Stimulated activated CD4-positive, alpha-beta T cell treated with anti-CD3 and anti-CD28 coated beads, Interleukin-15, amount 100 ng/mL, for 24 hours (primary cell): ENCODE measurements at regions not wholly inside any gene's neighbourhood (a gene's known extent, or its start where the extent isn't known, plus 50 kb on each side); places are given as distances from the start of the nearest gene placed in this dataset.

Source experiments
- DNase-seq: peaks from one replicate; pipeline ENCODE4 v3.0.0-alpha.2; 2020

DNA sequence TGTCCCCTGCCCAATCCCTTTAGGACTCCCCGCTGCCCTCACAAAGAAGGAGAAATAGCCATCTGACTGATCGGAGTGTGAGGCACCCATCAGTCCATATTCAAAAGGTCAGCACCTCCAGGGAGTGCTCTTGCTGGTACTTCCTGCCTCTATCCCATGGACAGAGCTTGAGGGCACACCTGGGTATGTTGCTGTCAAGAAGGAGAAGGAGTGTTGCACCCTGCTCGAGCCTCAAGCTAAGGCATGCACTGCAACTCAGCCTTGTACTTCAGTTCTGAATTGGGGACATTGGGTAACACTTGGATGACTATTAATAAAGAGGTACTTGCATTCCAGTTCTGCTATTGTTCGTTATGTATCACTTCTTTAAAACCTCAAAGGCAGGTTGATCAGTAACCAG, 190.3 kb upstream of the ZC3H12A start:
- DNase-seq: no peak

DNA sequence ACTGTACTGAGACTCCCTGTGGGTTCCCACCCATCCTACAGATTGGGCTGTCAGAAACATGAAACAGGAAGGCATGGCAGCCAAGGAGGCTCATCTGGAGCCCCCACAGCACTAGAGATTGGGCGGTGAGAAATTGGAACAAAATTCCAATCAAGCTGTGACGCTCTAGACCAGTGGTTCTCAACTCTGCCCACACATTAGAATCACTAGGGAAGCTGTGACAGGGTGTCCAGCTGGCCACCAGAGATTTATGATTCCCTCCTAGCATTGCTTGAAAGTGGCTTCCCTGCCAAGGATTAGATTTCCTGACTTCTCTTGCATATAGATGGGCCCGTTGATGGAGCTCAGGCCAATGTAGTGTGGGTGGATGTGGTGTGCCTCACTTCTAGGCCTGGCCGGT, 187.5 kb upstream of the ZC3H12A start:
- DNase-seq: no peak

DNA sequence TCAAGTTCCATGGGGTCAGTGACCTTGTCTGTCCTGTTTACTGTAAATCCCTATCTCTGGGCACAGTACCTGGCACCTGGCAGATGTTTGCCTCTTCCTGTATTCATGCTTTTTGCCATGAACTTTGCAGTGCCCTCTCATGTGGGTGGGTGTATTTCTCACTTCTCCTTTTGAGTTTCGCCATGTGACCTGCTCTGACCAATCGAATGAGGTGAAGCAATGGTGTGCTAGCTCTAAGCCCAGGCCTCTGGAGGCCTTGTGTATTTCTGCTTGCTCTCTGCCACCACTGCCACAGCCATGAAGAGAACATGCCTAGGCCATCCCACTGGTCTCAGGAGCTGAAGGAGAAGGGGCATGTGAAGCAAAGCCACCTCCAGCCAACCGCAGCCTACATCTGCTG, 185.5 kb upstream of the ZC3H12A start:
- peak; percentile 9 for DNase-seq

DNA sequence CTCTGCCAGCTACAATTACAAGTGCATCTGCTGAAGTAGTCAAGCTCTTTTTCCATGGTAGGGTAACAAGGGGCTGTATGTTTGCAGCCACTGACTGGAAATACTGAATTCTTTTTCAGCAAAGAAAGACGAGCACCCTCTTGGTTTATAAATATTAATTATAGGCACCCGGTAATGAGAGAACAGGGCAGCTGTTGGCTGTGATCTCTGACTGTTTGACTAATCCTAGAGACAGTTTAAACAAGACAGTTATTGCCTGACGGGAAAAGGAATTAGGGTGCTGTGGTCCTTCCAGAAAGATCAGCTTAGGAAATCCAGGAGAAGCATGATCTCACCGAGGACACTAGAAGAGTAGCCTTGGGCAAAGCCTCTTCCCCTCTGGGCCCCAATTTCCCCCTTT, 183.7 kb upstream of the ZC3H12A start:
- DNase-seq: no peak

DNA sequence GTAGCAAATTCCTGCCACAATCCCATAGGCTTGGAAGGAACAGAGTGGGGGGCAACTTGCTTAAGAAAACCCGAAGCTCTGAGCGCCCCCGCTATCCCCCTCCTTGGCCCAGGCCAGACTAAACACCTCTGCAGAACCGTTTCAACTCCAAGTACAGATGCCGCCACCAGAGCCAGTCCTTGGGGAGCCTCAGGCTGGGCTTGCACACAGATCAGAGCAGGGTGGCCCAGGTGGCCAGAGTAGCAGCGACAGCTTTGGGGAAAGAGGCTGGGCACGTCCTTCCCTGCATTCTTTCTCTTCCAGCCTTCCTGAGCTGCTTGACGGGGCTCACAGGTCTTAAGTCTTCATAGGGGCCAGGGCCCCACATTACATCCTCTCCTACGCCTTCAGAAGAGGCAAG, 181.6 kb upstream of the ZC3H12A start:
- DNase-seq: no peak

DNA sequence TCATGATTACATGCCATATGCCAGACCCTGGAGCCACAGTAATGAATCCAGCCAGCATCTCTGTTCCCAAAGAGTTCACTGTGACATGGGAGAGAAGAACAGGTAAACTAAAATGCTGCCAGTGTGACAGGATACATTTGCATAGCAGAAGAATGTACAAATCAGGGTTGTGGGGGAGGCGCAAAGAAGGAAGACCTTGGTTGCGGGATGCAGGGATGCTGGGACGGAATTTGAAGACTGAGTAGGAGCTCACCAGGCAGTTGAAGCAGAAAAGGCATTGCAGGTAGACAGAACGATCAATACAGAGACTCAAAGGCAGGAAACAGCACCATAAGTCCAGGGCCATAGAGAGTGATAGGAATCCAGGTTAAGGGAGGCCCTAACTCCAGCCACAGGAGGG, 180.3 kb upstream of the ZC3H12A start:
- no peak for DNase-seq

DNA sequence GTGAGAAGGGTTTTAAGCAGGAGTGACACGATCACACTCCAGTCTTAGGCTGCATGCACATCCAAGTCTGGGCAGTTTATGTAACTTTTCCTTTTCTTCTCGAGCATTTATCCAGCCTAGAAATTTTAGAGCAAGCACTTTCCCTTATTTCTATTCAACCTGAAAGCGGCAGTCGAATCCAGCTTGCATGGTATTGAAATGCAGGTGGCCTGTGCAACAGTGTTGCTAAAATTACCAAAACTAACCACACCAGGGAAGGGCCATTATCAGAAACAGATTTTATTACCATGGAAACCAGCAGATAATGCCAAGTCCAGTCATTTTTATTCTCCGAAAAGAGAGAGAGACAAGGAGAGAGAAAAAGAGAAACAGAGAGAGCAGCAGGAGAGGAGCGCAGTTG, 179.9 kb upstream of the ZC3H12A start:
- DNase-seq: no peak

DNA sequence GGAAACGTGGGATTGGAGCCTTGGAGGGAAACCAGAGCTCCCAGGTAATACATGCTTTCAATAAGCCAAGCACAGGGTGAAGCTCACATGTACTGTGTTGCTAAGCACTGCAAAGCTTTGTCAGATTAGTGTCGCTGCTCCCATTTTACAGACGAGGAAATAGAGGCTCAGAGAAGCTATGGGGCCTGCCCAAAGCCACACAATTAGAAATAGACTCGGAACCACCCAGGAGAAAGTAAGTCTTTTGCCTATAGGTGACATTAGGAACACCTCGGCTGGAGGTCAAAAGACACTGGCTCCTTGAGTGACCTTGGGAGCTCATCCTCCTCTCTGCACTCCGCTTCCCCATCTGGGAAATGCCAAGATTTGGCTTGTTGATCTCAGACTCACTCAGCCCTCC, 175.6 kb upstream of the ZC3H12A start:
- DNase-seq: no peak

DNA sequence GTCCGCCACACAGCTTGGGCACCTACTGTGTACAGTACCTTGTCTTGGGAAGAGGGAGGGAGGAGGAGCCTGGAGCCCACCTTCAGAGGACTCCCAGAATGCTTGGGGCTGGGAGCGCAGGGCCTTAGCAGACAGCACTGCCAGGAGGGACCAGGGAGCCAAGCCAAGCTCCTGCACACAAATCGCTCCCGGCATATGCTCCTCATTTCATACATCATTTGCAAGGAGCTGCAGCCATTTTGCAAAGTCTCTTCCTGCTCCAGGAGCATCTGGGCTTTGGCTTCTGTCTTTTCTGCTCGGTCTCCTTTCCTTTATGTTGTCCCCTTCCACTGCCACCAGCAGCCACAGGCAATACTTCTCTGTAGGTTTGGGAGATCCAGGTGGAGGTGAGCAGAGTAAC, 175.2 kb upstream of the ZC3H12A start:
- DNase-seq: no peak

DNA sequence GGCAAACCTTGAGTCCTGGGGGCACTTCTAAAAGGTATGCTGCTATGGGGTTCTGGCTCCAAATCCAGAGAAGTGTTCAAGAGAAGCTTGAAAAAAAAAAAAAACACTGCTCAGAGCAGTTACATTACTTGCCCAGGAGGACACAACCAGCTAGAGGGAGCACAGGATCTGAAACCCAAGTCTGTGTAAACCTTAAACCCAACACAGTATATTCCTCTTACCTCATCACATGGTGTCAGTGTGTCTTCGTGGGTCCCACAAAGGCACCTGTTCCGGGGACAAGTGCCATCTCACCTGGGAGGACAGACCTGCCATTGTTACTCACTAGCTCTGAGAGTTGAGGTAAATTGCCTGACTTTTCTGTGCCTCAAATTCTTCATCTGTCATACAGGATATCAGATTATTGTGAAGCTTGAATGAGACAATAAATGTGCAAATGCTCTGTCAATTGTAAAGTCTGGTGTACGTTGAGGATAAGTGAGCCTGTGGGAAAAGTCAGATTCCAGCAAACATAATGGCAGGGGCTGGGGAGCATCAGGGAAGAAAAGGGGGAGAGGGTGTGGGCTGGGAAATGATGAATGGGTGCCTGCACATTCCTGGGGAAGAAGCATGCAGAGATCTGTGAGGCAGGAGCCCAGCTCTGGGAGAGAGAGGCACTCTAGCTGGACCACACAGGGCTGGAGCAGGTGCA, 170.4 kb upstream of the ZC3H12A start:
- no peak for DNase-seq

DNA sequence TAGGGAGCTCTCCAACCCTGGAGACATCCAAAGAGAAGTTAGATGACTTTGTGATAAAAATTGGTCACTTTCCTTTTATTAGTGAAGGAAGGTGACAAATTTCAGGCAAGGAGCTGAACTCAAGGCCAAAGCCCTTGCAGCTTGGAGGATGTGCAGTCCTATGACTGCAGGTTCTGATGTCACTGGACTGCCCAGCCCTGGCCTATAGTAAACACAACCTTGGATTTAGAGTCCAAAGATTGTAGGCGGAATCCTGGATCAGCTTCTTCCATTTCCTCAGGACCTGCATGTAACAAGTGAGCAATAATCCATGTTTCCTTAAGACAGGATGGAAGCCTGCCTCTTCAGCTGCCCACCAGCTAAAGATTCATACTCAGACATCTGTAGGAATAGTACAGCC, 169.3 kb upstream of the ZC3H12A start:
- DNase-seq: no peak

DNA sequence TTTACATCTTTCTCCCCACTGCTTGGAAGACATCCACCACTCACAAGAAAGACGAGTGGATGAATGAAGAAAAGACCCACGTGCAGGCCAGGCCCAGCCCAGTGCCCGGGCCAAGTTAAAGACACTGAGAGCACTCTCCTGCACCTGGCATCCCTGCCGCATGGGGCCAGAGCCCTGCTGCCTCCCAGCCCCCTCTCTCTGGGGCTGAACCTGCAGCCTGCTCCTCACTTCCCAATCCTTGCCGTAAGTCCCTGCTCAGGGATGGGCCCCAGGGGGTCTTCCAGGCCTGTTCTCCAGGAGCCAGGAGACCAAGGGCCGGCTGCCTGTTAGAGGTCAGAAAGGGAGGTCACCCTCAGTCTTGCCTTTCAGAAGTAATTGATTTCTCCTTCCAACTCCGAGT, 168.5 kb upstream of the ZC3H12A start:
- DNase-seq: no peak

DNA sequence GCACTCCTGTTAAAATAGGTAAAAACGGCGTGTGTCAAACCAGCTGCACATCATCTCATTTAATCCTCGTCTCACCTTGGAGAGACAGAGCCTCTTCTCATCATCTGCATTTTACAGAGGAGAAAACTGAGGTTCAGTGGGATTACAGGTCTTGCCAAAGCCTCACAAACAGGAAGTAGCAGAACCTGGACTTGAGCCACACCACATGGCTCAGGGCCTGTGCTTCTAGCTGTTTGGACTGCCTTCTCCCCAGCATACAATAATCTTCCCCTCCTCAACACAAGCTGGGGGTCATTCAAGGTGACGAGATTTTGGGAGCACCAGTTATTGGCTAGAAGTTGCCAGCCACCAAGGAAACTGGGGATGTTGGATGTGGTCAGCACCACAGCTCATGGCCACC, 167.9 kb upstream of the ZC3H12A start:
- DNase-seq: no peak

DNA sequence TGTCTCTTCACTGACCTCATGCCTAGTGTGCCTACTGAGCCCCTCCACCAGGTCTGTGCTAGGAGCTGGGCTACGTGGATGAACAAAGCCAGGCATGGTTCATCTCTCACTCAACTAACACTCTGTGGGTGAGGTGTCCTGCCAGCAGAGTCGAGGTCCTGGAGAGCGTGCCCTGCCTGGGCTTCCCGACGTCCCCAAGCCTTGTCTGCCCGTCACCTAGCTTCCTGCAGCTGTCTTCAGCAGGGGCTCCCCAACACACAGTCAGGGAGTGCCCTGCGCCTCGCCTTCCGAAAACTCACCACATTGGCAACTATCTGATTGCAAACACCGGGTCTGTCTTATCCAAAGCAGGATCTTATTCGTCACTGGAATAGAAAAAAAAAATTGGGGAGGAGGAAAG, 167.5 kb upstream of the ZC3H12A start:
- no peak for DNase-seq

DNA sequence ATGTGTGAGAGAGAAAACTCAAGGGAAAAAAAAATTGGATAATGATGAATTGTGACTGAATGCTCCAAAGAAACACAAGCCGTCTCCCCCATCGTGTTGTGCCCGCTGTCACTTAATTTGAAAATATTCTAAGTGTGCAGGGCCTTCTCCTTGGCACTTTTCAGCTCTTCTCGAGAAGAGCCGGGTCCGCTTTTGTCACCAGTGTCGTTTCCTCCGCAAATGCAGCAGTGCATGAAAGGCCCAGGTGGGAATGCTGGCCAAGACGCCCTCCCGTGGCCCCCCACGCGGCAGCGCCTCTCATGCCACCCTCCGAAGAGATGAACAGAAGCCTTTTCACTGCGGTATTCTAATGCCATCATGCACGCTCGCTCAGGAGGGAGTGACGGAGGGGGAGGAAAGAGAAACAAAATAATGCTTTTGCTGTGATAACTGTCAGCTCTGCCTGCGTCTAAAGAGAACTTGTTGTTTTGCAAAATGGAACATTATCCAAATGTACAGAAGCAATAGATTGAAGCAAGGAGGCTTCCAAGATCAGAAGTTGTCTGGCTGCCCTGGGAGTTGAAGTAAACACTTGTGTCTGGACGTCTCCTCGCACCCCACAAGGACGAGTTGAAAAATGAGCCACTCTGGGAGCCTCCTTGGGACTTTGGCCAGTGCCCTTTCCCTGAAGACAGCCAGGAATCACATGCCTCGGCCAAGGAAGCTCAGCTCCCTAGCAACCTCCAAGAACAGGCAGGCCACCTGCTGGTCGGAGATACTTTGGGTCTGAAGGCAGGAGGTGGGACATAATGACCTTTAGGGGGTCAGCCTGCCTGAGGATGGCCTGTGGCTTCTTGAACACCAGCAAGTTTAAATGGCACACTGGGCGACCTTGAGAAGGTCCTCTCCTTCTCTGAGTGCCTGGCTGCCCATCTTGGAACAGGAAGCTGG, 166.1 kb upstream of the ZC3H12A start:
- no peak for DNase-seq

DNA sequence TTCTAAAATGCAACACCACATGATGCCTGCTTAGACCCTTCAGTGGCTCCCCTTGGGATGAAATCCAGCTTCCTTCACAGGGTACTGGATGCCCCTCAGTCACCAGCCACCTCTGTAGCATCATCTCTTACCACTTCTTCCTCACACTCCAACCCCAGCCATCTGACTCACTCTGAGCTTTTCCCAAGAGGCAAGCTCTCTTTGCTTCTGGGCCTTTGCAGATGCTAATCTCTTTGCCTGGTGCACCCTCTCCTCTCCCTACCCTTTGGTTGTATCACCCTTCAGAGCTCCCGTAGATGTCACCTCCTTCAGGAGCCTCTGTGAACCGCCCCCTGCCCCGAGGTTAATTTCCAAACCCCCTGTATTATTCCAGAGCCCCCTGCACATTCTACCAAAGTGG, 164.8 kb upstream of the ZC3H12A start:
- DNase-seq: no peak

DNA sequence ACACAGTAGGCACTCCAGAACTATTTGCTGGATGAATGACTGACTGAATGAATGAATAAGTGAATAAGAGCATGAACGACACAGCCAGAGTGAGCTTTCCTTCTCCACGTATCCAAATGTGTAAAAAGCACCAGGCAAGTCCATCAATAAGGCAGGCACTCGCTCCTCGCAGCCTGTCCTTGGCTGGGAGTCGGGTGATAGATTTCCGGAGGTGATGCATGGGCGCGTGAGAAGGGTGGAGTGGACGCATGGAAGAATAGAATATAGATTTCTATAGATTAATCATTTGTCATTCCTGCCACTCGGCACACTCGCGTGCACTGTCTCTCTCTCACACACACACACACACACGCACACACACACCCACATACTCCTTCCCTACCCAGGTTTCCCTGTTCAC, 164.3 kb upstream of the ZC3H12A start:
- DNase-seq: no peak

DNA sequence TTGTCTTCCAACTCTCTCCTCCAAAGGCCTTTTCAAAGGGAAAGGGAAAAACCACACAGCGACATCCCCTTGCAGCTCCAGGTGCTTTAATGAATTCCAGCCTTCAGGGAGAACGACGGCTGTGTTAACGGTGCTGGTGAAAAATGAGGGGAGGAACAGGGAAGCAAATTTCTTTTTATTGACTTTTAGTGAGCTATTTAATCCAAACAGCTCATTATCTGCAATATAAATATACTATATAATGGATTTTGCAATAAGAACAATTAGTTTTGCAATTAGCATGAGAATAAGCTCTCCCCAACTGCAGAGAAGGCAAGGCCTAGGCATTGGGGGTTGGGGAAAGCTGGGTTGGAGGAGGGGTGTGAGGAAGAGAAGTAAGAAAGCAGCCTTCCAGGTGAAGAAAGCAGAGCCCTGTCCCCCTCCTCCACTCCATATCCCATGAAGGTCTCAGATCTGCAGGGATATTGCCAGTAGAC, 159.0 kb upstream of the ZC3H12A start:
- no peak for DNase-seq

DNA sequence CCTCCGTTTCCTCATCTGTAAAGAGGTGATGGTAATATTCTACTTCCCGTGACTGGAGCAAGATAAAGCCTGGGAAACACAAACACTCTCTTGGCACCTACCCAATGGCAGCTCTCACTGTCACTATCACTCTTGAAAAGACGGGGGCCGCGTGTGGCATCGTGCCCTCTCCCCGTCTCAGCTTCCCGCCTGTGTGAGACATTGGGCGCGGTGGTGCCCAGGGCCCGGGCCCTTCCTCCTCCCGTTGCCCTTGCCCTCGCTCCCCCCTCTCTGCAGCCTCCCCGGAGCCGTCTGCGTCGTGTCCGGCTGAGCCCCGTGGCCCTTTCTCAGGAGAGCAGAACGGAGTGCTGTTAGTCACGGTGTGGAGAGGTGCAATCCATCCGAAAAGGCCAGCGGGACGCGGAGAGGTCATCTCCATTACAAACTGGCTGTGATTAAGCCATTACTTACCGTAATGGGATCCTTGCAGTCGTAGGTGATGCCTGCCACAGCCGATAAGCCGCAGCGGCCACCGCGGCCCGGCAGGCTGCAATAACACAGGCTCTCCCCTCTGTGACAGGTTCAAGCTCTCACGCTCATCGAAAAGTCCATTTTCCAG, 156.4 kb upstream of the ZC3H12A start:
- no peak for DNase-seq

DNA sequence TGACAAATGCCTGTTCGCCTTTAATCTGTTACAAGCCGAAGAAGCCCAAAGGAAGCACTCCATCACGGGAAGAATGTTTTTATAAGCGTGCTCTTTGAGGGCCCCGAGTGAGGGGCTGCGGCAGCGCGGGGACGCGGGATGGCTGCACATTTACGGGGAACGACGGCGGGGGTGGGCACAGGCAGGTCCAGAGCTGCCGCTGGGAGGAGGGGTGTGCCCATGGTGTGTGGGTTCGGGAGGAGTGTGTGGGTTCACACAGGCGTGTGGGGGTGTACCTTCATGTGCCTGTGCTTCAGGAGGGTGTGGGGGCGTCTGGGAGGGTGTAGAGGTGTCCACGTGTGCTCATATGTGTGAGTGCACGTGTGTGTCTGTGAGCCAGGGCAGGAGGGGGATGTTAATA, 155.9 kb upstream of the ZC3H12A start:
- no peak for DNase-seq

DNA sequence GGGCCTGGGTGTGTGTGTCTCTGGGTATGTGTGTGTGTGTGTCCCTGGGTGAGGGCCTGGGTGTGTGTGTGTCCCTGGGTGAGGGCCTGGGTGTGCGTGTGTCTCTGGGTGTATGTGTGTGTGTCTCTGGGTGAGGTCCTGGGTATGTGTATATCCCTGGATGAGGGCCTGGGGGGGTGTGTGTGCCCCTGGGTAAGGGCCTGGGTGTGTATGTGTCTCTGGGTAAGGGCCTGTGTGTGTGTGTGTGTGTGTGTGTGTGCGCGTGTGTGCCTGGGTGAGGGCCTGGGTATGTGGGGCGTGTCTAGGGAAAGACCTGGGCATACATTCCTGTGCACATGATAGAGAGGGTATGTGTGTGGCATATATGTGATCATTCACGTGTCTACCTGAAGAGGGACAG, 155.1 kb upstream of the ZC3H12A start:
- no peak for DNase-seq

DNA sequence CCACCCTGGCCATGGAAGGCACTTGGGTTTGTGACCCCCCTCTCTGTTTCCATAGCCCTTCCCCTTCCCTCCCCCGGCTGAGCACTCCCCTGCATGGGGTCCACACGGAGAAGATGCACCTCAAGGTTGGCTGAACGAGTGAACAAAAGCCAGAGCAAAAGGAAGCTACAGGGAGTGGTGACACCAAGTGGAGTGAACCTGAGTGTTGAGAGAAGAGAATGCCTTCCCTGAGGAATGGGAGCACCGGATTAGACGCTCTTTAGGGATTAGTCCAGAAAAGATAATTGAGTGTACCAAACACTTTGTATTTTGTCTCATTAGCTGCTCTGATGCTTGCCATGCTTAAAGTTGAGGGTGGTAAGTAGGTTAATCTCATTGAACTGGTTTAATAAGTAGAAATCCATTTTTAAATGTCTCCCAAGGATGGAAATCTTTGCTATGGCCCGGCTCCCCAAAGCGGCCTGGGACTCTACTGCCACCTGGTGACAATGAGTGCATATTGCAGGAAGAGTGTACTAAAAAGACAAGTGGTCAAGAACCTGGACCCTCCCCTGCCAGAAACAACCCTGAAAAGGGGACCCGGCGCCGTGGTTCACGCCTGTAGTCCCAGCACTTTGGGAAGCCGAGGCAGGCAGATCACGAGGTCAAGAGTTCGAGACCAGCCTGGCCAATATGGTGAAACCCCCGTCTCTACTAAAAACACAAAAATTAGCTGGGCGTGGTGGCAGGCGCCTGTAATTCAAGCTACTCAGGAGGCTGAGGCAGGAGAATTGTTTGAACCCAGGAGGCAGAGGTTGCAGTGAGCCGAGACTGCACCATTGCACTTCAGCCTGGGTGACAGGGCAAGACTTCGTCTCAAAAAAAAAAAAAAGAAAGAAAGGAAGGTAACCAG, 150.6 kb upstream of the ZC3H12A start:
- peak; percentile 39 for DNase-seq

DNA sequence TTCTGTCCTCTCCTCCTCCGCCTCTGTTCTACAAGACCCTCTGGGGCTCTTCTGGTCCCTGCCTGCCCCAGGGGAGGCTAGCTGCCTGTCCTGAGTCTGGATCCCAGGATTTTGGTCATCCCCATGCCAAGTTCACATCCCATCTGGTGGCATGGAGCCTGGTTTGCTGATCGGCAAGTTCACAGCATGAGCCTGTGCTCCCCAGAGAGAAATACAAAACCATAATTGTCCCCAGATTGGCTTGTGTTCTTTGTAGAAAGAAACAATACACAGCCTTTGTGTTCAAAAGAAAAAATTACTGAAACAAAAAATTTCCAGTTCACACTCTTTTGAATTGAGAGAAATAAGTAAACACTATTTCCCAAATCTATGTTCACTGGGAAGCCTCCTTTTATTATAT, 149.4 kb upstream of the ZC3H12A start:
- no peak for DNase-seq
